ENCODE measurements at regions not wholly inside any gene's neighbourhood (a gene's known extent, or its start where the extent isn't known, plus 50 kb on each side); places are given as distances from the start of the nearest gene placed in this dataset.

GRCh38 chr9:73009649-73010288 is 56.9 kb upstream of the ALDH1A1 start:
- Histone ChIP-seq H3K27ac (ENCODE audit: low read depth in 1 of 2, low read length in 1 of 2) (no peak overlapping the region), H3K27me3 (ENCODE audit: control insufficient read depth in 2 of 2, insufficient read depth in 1 of 2, low read length in 1 of 2) (no peaks in the 10 kb centered on the region), H3K4me1 (ENCODE audit: control insufficient read depth in 2 of 2, insufficient read depth in 2 of 2, low read length in 2 of 2) (no peaks in the 10 kb centered on the region), H3K36me3 (ENCODE audit: control insufficient read depth in 2 of 2, insufficient read depth in 2 of 2, low read length in 1 of 2) (no peaks in the 10 kb centered on the region), H3K4me3 (ENCODE audit: low read length in 2 of 2) (no peak overlapping the region), H3K9me3 (ENCODE audit: control insufficient read depth in 2 of 2, insufficient read depth in 1 of 2, low read length in 1 of 2) (no peaks in the 10 kb centered on the region)
- DNase-seq (ENCODE audit: low read depth in 6 of 9, low spot score in 9 of 9), result peak in 6 of 9 donors; percentile 7 to 59 (median 18)
- 72% methylated on average over 2 of the region's 2 CpGs for WGBS

GRCh38 chr9:73007966-73008672 is 55.3 kb upstream of the ALDH1A1 start:
- 49% methylated on average over 3 of the region's 3 CpGs for WGBS
- no peaks in the 10 kb centered on the region for H3K4me1 ChIP-seq (ENCODE audit: control insufficient read depth in 2 of 2, insufficient read depth in 2 of 2, low read length in 2 of 2)
- no peak overlapping the region for H3K4me3 ChIP-seq (ENCODE audit: low read length in 2 of 2)
- no peaks in the 10 kb centered on the region for H3K27me3 ChIP-seq (ENCODE audit: control insufficient read depth in 2 of 2, insufficient read depth in 1 of 2, low read length in 1 of 2)
- no peak for DNase-seq (ENCODE audit: low read depth in 6 of 9, low spot score in 9 of 9)
- H3K27ac ChIP-seq (ENCODE audit: low read depth in 1 of 2, low read length in 1 of 2), result no peak overlapping the region
- H3K36me3 ChIP-seq (ENCODE audit: control insufficient read depth in 2 of 2, insufficient read depth in 2 of 2, low read length in 1 of 2), result no peaks in the 10 kb centered on the region
- H3K9me3 ChIP-seq (ENCODE audit: control insufficient read depth in 2 of 2, insufficient read depth in 1 of 2, low read length in 1 of 2), result no peaks in the 10 kb centered on the region

DNA sequence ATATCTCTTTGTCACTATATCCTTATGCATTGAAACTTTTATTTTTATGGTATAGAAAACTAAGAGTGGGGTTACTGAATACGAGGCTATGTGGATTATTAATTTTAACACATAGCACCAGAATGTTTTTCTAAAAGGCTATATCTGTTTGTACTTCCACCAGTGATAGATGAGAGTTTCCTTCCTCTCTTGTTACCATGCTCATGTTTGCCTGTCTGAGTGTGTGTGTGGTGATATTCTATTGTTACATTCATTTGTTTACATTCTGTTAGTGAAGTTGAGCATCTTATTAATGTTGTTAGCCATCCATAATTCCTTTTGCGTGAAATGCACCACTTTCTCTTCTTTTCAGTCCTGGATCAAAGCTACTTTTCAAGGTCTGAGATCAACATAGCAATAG is 54.1 kb upstream of the ALDH1A1 start:
- no peak overlapping the region for H3K4me3 ChIP-seq (ENCODE audit: low read length in 2 of 2)
- no peaks in the 10 kb centered on the region for H3K9me3 ChIP-seq (ENCODE audit: control insufficient read depth in 2 of 2, insufficient read depth in 1 of 2, low read length in 1 of 2)
- WGBS, result 88% methylated on average over 2 of the region's 2 CpGs
- no peak overlapping the region for H3K27ac ChIP-seq (ENCODE audit: low read depth in 1 of 2, low read length in 1 of 2)
- H3K27me3 ChIP-seq (ENCODE audit: control insufficient read depth in 2 of 2, insufficient read depth in 1 of 2, low read length in 1 of 2), result no peaks in the 10 kb centered on the region
- DNase-seq (ENCODE audit: low read depth in 6 of 9, low spot score in 9 of 9), result no peak
- H3K4me1 ChIP-seq (ENCODE audit: control insufficient read depth in 2 of 2, insufficient read depth in 2 of 2, low read length in 2 of 2), result no peaks in the 10 kb centered on the region
- H3K36me3 ChIP-seq (ENCODE audit: control insufficient read depth in 2 of 2, insufficient read depth in 2 of 2, low read length in 1 of 2), result no peaks in the 10 kb centered on the region

Data from thymus (tissue), 11 donors.